ENCODE measurements at regions not wholly inside any gene's neighbourhood (a gene's known extent, or its start where the extent isn't known, plus 50 kb on each side); places are given as distances from the start of the nearest gene placed in this dataset.

DNA sequence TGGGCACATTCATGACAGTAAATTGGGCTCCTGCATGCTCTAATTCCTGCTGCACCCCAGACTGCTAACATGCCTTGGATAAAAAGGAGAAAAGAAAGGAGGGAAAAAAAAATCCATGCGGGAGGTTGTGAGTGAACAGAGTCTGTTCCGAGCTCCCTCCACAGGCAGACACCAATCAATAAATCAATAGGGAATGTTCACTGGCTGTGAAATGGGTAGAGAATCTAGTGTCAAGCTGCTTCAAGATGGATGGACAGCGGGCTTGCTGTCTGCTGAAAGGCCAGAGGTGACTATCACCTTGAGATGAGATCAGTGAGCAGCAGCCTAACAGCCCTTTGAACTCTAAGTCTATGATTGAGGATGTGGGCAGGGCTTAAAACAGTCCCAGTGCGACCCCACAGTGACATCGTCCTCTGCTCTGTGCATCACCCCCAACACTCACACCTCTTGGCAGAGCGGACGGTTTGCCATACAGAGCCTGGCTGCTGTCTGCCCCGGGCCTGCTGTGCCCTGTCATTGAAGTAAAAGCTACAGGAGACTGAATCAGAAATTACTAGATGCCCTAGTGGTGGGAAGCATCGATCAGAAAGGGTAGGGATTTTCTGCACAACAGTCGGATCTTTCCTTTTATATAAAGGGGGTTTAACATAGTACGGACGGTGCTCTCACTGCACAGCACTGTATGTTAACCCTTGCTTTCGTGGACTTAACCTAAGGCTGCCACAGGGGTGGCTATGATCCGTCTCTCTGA lies 247.9 kb upstream of the ONECUT1 start:
- TF ChIP-seq EP300 (IDR thresholded peaks at IDR 0.05) = no peak
- TF ChIP-seq, protein P1, sequence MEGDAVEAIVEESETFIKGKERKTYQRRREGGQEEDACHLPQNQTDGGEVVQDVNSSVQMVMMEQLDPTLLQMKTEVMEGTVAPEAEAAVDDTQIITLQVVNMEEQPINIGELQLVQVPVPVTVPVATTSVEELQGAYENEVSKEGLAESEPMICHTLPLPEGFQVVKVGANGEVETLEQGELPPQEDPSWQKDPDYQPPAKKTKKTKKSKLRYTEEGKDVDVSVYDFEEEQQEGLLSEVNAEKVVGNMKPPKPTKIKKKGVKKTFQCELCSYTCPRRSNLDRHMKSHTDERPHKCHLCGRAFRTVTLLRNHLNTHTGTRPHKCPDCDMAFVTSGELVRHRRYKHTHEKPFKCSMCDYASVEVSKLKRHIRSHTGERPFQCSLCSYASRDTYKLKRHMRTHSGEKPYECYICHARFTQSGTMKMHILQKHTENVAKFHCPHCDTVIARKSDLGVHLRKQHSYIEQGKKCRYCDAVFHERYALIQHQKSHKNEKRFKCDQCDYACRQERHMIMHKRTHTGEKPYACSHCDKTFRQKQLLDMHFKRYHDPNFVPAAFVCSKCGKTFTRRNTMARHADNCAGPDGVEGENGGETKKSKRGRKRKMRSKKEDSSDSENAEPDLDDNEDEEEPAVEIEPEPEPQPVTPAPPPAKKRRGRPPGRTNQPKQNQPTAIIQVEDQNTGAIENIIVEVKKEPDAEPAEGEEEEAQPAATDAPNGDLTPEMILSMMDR (IDR thresholded peaks at IDR 0.05) = no peak
- no peak for TF ChIP-seq POLR2AphosphoS5 (IDR thresholded peaks at IDR 0.05)

All from esophagus muscularis mucosa (tissue), 4 donors.